Keratinocyte (primary cell): ENCODE measurements at regions not wholly inside any gene's neighbourhood (a gene's known extent, or its start where the extent isn't known, plus 50 kb on each side); places are given as distances from the start of the nearest gene placed in this dataset.

ENCODE experiments used
- DNase-seq: peaks from one replicate; pipeline ENCODE4 v3.0.0-alpha.2; 2011; ENCODE audit warnings: low read depth, missing footprints, low spot score
- FAIRE-seq: peaks from 2 replicates; lab custom pipeline; 2011; peaks lifted over from hg19 to GRCh38; lab: Jason Lieb, UNC
- H2AFZ ChIP-seq: 2 replicates; pipeline ENCODE4 v1.6.0; 2012; ENCODE audit warnings: low read length, control low read depth, inconsistent platforms; ENCODE audit not compliant: control insufficient read depth
- H3K27ac ChIP-seq: 2 replicates; pipeline ENCODE4 v1.5.1; 2011; ENCODE audit warnings: low read length; ENCODE audit not compliant: control insufficient read depth, insufficient read depth
- H3K27me3 ChIP-seq: 3 replicates; pipeline ENCODE4 v1.6.0; 2011; ENCODE audit warnings: low read length; ENCODE audit not compliant: control insufficient read depth, insufficient read depth; ENCODE audit errors: extremely low read depth
- H3K36me3 ChIP-seq, 2 experiments: 2 replicates in 1 of 2; 3 replicates in 1 of 2; pipeline ENCODE4 v1.5.1; 2011; ENCODE audit warnings: low read length in 2 of 2, mild to moderate bottlenecking in 1 of 2; ENCODE audit not compliant: control insufficient read depth in 2 of 2, insufficient read depth in 2 of 2; ENCODE audit errors: extremely low read depth in 1 of 2
- H3K4me1 ChIP-seq: 3 replicates; pipeline ENCODE4 v1.5.1; 2011; ENCODE audit warnings: low read length; ENCODE audit not compliant: control insufficient read depth, insufficient read depth; ENCODE audit errors: extremely low read depth
- H3K4me2 ChIP-seq: 3 replicates; pipeline ENCODE4 v1.6.0; 2011; ENCODE audit warnings: low read depth, low read length; ENCODE audit not compliant: control insufficient read depth, insufficient read depth; ENCODE audit errors: extremely low read depth
- H3K4me3 ChIP-seq, 3 experiments: fragments of 200-600 bp in 1 of 3; sonication (generic) in 1 of 3; 2 replicates in 2 of 3; 3 replicates in 1 of 3; pipeline ENCODE4 v1.5.1; 2011 to 2016; ENCODE audit warnings: low read length in 3 of 3, mild to moderate bottlenecking in 3 of 3, control low read depth in 2 of 3, inconsistent platforms in 1 of 3, low read depth in 1 of 3, mixed read lengths in 1 of 3, mixed run types in 1 of 3, moderate library complexity in 1 of 3; ENCODE audit not compliant: control insufficient read depth in 2 of 3, insufficient read depth in 2 of 3; ENCODE audit errors: extremely low read depth in 1 of 3
- H3K79me2 ChIP-seq: 2 replicates; pipeline ENCODE4 v1.6.0; 2012; ENCODE audit warnings: low read length; ENCODE audit not compliant: control insufficient read depth, insufficient read depth
- H3K9ac ChIP-seq: 3 replicates; pipeline ENCODE4 v1.6.0; 2011; ENCODE audit warnings: low read length; ENCODE audit not compliant: control insufficient read depth, insufficient read depth; ENCODE audit errors: extremely low read depth
- H3K9me1 ChIP-seq: 3 replicates; pipeline ENCODE4 v1.6.0; 2011; ENCODE audit warnings: low read length; ENCODE audit not compliant: control insufficient read depth, insufficient read depth; ENCODE audit errors: extremely low read depth
- H3K9me3 ChIP-seq: 2 replicates; pipeline ENCODE4 v1.5.1; 2012; ENCODE audit warnings: low read depth, low read length; ENCODE audit not compliant: control insufficient read depth
- H4K20me1 ChIP-seq: 3 replicates; pipeline ENCODE4 v1.6.0; 2011; ENCODE audit warnings: low read length; ENCODE audit not compliant: control insufficient read depth, insufficient read depth; ENCODE audit errors: extremely low read depth
- EZH2 ChIP-seq: IDR thresholded peaks from one replicate; pipeline ENCODE4 v1.6.1; 2012; ENCODE audit warnings: inconsistent platforms, mild to moderate bottlenecking, low read length, moderate library complexity
- dilution Hi-C: fragments of 300-500 bp; cut with MboI; formaldehyde crosslinking; loops from one replicate; pipeline ENCODE4 v1.7.0; 2020; ENCODE audit warnings: low sequenced_read_pairs; ENCODE audit not compliant: extremely low pct_ligation_motif_present
- TF ChIP-seq, protein P1 (sequence below), 3 experiments: IDR thresholded peaks in 1 of 3; conservative IDR thresholded peaks in 1 of 3; optimal IDR thresholded peaks in 1 of 3; 2 replicates in 2 of 3; 3 replicates in 1 of 3; pipeline versions ENCODE3 to v1.5.1; 2011; ENCODE audit warnings: low read length in 3 of 3, mild to moderate bottlenecking in 3 of 3, moderate library complexity in 2 of 3, control low read depth in 1 of 3, inconsistent platforms in 1 of 3; ENCODE audit not compliant: insufficient read depth in 2 of 3; ENCODE audit errors: extremely low read depth in 1 of 3

DNA sequence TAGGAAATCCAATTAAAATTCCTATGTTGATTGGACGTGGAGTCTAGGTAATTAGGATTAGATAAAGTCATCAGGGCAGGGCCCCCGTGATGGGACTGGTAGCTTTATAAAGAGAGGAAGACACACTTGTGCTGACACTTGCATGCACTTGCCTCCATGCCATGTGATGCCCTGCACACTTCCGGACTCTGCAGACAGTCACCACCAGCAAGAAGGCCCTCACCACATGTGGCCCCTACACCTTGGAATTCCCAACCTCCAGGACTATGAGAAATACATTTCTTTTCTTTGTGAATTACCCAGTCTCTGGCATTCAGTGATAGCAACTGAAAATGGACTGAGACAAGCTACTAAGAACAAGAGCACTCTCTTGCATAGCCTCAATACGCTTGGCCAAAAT is 90.6 kb downstream of the CRYGS start:
- DNase-seq: no peak
- Histone ChIP-seq H3K4me3 (no peak overlapping the region), H3K27ac (no peak overlapping the region), H3K79me2 (no peaks in the 10 kb centered on the region), H3K9me1 (no peaks in the 10 kb centered on the region), H3K27me3 (peaks cover 22% of the 10 kb centered on the region), H2AFZ (no peak overlapping the region), H3K9me3 (no peaks in the 10 kb centered on the region), H3K36me3 (no peaks in the 10 kb centered on the region), H4K20me1 (no peaks in the 10 kb centered on the region), H3K9ac (no peak overlapping the region), H3K4me2 (no peak overlapping the region), H3K4me1 (no peaks in the 10 kb centered on the region)
- dilution Hi-C loops: no loop called here
- TF ChIP-seq, protein P1, sequence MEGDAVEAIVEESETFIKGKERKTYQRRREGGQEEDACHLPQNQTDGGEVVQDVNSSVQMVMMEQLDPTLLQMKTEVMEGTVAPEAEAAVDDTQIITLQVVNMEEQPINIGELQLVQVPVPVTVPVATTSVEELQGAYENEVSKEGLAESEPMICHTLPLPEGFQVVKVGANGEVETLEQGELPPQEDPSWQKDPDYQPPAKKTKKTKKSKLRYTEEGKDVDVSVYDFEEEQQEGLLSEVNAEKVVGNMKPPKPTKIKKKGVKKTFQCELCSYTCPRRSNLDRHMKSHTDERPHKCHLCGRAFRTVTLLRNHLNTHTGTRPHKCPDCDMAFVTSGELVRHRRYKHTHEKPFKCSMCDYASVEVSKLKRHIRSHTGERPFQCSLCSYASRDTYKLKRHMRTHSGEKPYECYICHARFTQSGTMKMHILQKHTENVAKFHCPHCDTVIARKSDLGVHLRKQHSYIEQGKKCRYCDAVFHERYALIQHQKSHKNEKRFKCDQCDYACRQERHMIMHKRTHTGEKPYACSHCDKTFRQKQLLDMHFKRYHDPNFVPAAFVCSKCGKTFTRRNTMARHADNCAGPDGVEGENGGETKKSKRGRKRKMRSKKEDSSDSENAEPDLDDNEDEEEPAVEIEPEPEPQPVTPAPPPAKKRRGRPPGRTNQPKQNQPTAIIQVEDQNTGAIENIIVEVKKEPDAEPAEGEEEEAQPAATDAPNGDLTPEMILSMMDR (optimal IDR thresholded peaks at IDR 0.05 in 1 of 3, IDR thresholded peaks at IDR 0.05 in 1 of 3, conservative IDR thresholded peaks at IDR 0.05 in 1 of 3; ENCODE audit: extremely low read depth in 1 of 3, insufficient read depth in 2 of 3, low read length in 3 of 3): no peak
- no peak for TF ChIP-seq EZH2
- no peak for FAIRE-seq

DNA sequence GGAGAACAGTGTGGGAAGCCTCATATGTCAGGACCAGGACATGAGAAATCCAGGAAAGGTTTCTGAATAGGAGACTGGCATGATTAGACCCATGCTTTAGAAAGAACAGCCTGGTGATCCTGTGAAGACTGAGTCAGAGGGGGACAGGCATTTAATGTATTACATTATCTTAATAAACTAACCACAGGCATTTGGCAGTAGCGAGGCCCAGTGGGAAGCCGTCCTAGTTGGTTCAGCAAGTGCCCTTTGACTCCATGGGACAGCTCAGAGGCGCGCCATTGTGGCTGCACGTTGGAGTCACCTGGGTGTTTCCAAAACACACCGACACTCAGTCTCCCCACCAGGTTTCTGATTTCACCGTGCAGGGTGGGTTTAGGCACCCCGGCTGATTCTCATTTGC is 90.5 kb upstream of the DGKG start:
- dilution Hi-C loops: no loop called here
- no peaks in the 10 kb centered on the region for H3K36me3 ChIP-seq
- no peak overlapping the region for H3K9ac ChIP-seq
- no peak overlapping the region for H3K4me2 ChIP-seq
- H3K4me1 ChIP-seq: no peaks in the 10 kb centered on the region
- FAIRE-seq (no peak), DNase-seq (no peak)
- H3K9me3 ChIP-seq: no peaks in the 10 kb centered on the region
- H3K27ac ChIP-seq: no peak overlapping the region
- H3K79me2 ChIP-seq: no peaks in the 10 kb centered on the region
- TF ChIP-seq, protein P1 (optimal IDR thresholded peaks at IDR 0.05 in 1 of 3, IDR thresholded peaks at IDR 0.05 in 1 of 3, conservative IDR thresholded peaks at IDR 0.05 in 1 of 3; ENCODE audit: extremely low read depth in 1 of 3, insufficient read depth in 2 of 3, low read length in 3 of 3): no peak
- no peak for TF ChIP-seq EZH2
- H3K4me3 ChIP-seq: no peak overlapping the region
- no peak overlapping the region for H2AFZ ChIP-seq
- H3K27me3 ChIP-seq: peaks cover 18% of the 10 kb centered on the region
- no peaks in the 10 kb centered on the region for H4K20me1 ChIP-seq
- H3K9me1 ChIP-seq: no peaks in the 10 kb centered on the region
